ENCODE measurements at regions not wholly inside any gene's neighbourhood (a gene's known extent, or its start where the extent isn't known, plus 50 kb on each side); places are given as distances from the start of the nearest gene placed in this dataset.

DNA sequence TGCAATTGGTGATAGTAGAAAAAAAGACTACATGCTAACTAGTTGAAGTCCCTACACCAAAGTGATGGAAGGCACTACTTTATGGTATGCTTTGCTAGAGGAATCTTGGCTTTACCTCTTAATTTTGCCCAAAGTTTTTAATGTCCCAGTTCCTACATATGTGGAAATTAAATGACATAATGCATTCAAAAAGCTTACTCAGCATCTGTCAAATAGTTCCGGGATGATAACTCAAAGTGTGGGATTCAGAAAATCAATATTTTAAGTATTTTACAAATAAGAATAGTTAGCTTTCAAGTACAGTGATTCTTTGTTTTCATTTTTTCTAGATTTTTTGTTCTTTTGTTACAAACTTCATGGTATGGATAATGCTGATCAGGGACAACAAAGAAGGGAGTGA, 211.6 kb downstream of the PCDH20 start (continued):
- TF ChIP-seq, protein P1, sequence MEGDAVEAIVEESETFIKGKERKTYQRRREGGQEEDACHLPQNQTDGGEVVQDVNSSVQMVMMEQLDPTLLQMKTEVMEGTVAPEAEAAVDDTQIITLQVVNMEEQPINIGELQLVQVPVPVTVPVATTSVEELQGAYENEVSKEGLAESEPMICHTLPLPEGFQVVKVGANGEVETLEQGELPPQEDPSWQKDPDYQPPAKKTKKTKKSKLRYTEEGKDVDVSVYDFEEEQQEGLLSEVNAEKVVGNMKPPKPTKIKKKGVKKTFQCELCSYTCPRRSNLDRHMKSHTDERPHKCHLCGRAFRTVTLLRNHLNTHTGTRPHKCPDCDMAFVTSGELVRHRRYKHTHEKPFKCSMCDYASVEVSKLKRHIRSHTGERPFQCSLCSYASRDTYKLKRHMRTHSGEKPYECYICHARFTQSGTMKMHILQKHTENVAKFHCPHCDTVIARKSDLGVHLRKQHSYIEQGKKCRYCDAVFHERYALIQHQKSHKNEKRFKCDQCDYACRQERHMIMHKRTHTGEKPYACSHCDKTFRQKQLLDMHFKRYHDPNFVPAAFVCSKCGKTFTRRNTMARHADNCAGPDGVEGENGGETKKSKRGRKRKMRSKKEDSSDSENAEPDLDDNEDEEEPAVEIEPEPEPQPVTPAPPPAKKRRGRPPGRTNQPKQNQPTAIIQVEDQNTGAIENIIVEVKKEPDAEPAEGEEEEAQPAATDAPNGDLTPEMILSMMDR (IDR thresholded peaks at IDR 0.05; ENCODE audit: control extremely low read depth in 1 of 3, insufficient read depth in 1 of 3, low read depth in 1 of 3, low read length in 3 of 3) = no peak
- TF ChIP-seq POU5F1 (IDR thresholded peaks at IDR 0.05; ENCODE audit: low read depth, low read length) = no peak
- TF ChIP-seq, protein P2, sequence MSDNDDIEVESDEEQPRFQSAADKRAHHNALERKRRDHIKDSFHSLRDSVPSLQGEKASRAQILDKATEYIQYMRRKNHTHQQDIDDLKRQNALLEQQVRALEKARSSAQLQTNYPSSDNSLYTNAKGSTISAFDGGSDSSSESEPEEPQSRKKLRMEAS (IDR thresholded peaks at IDR 0.05) = no peak
- TF ChIP-seq SIRT6 (IDR thresholded peaks at IDR 0.05; ENCODE audit: low read length) = no peak
- TF ChIP-seq CBX8 (IDR thresholded peaks at IDR 0.05; ENCODE audit: borderline replicate concordance, low read depth, low read length) = no peak
- no peak for TF ChIP-seq SRF (IDR thresholded peaks at IDR 0.05; ENCODE audit: low read depth, low read length)
- no peak for TF ChIP-seq BCL11A (IDR thresholded peaks at IDR 0.05; ENCODE audit: low read depth in 2 of 2, low read length in 2 of 2)
